HL-60 (cell line): ENCODE measurements at regions not wholly inside any gene's neighbourhood (a gene's known extent, or its start where the extent isn't known, plus 50 kb on each side); places are given as distances from the start of the nearest gene placed in this dataset.

Experiments
- DNase-seq, 2 experiments: peaks; one replicate each; pipeline ENCODE4 v3.0.0-alpha.2; 2010 to 2020; ENCODE audit warnings: low read depth in 1 of 2, low spot score in 1 of 2
- H3K27ac ChIP-seq: fragments of 250-450 bp; sonication (Bioruptor Pico); replicated peaks from 2 replicates; pipeline ENCODE4 v1.5.1; 2020; ENCODE audit warnings: mild to moderate bottlenecking, moderate library complexity
- H3K27me3 ChIP-seq: fragments of 250-450 bp; sonication (Bioruptor Pico); 2 replicates; pipeline ENCODE4 v1.5.1; 2021; ENCODE audit warnings: mild to moderate bottlenecking, moderate library complexity; ENCODE audit not compliant: insufficient read depth, poor library complexity, severe bottlenecking
- H3K4me3 ChIP-seq: replicated peaks from 2 replicates; pipeline ENCODE4 v1.5.1; 2011; ENCODE audit warnings: mild to moderate bottlenecking, control low read depth, low read length; ENCODE audit not compliant: insufficient read depth
- GABPA ChIP-seq: IDR thresholded peaks from 2 replicates; pipeline ENCODE4 v1.6.1; 2012; ENCODE audit warnings: low read depth
- POLR2AphosphoS5 ChIP-seq: IDR thresholded peaks from 2 replicates; pipeline ENCODE4 v1.6.1; 2012; ENCODE audit warnings: low read depth
- SPI1 ChIP-seq: IDR thresholded peaks from 2 replicates; pipeline ENCODE4 v1.6.1; 2012; ENCODE audit warnings: low read depth, mild to moderate bottlenecking, borderline replicate concordance
- TF ChIP-seq, protein P1 (sequence below): IDR thresholded peaks from one replicate; pipeline ENCODE4 v1.5.1; 2011; ENCODE audit warnings: low read length, control low read depth, inconsistent platforms; ENCODE audit not compliant: insufficient read depth
- TF ChIP-seq, protein P2 (sequence below): IDR thresholded peaks from 2 replicates; pipeline ENCODE4 v1.6.1; 2012; ENCODE audit warnings: low read depth; ENCODE audit not compliant: insufficient replicate concordance

DNA sequence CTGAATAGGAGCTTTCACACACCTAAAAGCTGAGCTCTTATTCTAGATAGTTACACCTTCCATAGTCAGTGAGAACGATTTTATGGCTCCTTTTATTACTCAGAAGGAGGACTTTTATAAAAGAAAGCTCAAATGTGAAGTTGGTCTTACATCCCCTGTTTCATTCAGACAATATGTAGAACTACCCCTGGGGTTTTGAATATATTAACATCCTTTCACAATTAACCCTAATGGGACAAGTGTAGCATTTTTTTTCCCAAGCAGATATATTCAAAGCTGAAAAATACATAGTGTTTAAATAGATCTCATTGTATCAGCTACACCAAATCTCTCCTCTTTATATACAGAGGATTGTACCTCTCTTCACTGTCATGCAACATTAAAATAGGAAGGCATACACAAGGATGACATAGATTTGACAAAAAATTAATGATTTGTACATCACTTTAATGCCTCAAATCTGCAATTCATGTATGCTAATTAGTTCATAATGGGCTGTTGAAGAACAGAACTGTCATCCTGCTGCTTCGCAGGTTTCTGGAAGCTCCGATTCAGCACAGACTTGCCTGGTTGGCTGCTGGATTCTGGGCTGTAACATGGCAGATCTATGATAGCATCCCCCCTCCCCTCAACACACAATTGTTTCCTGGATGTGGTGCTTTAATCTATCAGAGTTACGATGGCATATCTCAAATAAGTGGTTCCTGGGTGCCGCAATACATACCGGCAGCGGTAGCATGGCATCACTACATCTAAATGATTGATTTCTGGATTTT, 129.7 kb upstream of the PARD3B start:
- no peak overlapping the region for H3K4me3 ChIP-seq
- H3K27ac ChIP-seq = no peak overlapping the region
- no peak for DNase-seq
- H3K27me3 ChIP-seq = no peaks in the 10 kb centered on the region
- no peak for TF ChIP-seq SPI1
- TF ChIP-seq, protein P1, sequence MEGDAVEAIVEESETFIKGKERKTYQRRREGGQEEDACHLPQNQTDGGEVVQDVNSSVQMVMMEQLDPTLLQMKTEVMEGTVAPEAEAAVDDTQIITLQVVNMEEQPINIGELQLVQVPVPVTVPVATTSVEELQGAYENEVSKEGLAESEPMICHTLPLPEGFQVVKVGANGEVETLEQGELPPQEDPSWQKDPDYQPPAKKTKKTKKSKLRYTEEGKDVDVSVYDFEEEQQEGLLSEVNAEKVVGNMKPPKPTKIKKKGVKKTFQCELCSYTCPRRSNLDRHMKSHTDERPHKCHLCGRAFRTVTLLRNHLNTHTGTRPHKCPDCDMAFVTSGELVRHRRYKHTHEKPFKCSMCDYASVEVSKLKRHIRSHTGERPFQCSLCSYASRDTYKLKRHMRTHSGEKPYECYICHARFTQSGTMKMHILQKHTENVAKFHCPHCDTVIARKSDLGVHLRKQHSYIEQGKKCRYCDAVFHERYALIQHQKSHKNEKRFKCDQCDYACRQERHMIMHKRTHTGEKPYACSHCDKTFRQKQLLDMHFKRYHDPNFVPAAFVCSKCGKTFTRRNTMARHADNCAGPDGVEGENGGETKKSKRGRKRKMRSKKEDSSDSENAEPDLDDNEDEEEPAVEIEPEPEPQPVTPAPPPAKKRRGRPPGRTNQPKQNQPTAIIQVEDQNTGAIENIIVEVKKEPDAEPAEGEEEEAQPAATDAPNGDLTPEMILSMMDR = no peak
- no peak for TF ChIP-seq POLR2AphosphoS5
- TF ChIP-seq, protein P2, sequence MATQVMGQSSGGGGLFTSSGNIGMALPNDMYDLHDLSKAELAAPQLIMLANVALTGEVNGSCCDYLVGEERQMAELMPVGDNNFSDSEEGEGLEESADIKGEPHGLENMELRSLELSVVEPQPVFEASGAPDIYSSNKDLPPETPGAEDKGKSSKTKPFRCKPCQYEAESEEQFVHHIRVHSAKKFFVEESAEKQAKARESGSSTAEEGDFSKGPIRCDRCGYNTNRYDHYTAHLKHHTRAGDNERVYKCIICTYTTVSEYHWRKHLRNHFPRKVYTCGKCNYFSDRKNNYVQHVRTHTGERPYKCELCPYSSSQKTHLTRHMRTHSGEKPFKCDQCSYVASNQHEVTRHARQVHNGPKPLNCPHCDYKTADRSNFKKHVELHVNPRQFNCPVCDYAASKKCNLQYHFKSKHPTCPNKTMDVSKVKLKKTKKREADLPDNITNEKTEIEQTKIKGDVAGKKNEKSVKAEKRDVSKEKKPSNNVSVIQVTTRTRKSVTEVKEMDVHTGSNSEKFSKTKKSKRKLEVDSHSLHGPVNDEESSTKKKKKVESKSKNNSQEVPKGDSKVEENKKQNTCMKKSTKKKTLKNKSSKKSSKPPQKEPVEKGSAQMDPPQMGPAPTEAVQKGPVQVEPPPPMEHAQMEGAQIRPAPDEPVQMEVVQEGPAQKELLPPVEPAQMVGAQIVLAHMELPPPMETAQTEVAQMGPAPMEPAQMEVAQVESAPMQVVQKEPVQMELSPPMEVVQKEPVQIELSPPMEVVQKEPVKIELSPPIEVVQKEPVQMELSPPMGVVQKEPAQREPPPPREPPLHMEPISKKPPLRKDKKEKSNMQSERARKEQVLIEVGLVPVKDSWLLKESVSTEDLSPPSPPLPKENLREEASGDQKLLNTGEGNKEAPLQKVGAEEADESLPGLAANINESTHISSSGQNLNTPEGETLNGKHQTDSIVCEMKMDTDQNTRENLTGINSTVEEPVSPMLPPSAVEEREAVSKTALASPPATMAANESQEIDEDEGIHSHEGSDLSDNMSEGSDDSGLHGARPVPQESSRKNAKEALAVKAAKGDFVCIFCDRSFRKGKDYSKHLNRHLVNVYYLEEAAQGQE = no peak
- no peak for TF ChIP-seq GABPA

DNA sequence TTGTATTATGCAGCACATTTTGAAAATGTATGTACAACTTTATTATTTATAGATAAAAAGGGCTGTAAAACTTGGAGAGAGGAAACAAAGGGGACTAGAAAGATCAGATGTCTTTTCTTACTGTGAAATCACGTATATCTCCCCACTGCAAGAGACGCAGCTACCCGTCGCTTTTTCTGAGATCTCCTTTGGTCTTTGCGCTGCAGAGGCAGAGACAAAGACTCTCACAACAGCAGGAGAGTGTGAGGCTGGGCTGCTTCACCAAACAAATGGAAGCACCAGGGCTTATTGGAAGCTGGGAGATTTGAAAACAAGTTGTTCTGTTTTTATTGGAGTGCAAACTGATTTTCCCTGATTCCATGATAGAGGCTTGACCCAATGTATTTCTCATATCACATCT, 129.0 kb upstream of the PARD3B start:
- Histone ChIP-seq H3K27ac (no peak overlapping the region), H3K27me3 (no peaks in the 10 kb centered on the region), H3K4me3 (no peak overlapping the region)
- TF ChIP-seq POLR2AphosphoS5 = no peak
- no peak for TF ChIP-seq GABPA
- TF ChIP-seq, protein P2 = no peak
- TF ChIP-seq, protein P1 = no peak
- no peak for TF ChIP-seq SPI1
- DNase-seq = no peak

DNA sequence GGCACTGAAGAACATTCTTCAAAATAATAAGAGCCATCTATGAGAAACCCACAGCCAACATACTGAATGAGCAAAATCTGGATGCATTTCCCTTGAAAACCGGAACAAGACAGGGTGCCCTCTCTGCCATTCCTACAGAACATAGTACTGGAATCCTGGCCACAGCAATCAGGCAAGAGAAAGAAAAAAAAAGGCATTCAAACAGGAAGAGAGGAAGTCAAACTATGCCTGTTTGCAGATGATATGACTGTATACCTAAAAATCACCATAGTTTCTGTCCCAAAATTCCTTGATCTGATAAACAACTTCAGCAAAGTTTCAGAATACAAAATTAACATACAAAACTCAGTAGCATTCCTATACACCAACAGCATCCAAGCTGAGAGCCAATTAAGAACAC, 119.5 kb upstream of the PARD3B start:
- H3K27me3 ChIP-seq = no peaks in the 10 kb centered on the region
- TF ChIP-seq, protein P1 = no peak
- TF ChIP-seq SPI1 (no peak), POLR2AphosphoS5 (no peak), GABPA (no peak)
- TF ChIP-seq, protein P2 = no peak
- no peak overlapping the region for H3K27ac ChIP-seq
- no peak overlapping the region for H3K4me3 ChIP-seq
- DNase-seq = no peak
